Suppressor macrophage treated with lipopolysaccharide for 4 hours (primary cell): ENCODE measurements at regions not wholly inside any gene's neighbourhood (a gene's known extent, or its start where the extent isn't known, plus 50 kb on each side); places are given as distances from the start of the nearest gene placed in this dataset.

Experiments used
- DNase-seq: peaks from one replicate; pipeline ENCODE4 v3.0.0-alpha.2; 2020

GRCh38 chr15:69718916-69719315 lies 266.3 kb downstream of the RPLP1 start:
- DNase-seq, result peak; percentile 93

GRCh38 chr15:69719527-69720240 lies 267.1 kb downstream of the RPLP1 start:
- DNase-seq, result peak; percentile 89

GRCh38 chr15:69720536-69720935 lies 267.9 kb downstream of the RPLP1 start:
- DNase-seq, result no peak

GRCh38 chr15:69722924-69723323 lies 270.3 kb downstream of the RPLP1 start:
- DNase-seq, result no peak

- no peak for DNase-seq
Measured at GRCh38 chr15:69723404-69724096, 270.9 kb downstream of the RPLP1 start.

- no peak for DNase-seq
Measured at GRCh38 chr15:69724333-69724732, 271.7 kb downstream of the RPLP1 start.

- peak; percentile 39 for DNase-seq
Measured at GRCh38 chr15:69725275-69725674, 272.7 kb downstream of the RPLP1 start.

GRCh38 chr15:69725957-69726356 lies 273.3 kb downstream of the RPLP1 start:
- DNase-seq, result peak; percentile 92

- DNase-seq, result peak; percentile 36
Measured at GRCh38 chr15:69727121-69727924, 274.7 kb downstream of the RPLP1 start.

GRCh38 chr15:69729167-69729748 lies 276.6 kb downstream of the RPLP1 start:
- peak; percentile 61 for DNase-seq

- peak; percentile 21 for DNase-seq
Measured at GRCh38 chr15:69730281-69731080, 277.9 kb downstream of the RPLP1 start.

GRCh38 chr15:69731081-69731330 lies 278.4 kb downstream of the RPLP1 start:
- peak; percentile 63 for DNase-seq

GRCh38 chr15:69731581-69731980 lies 279.0 kb downstream of the RPLP1 start:
- DNase-seq, result no peak

GRCh38 chr15:69732133-69732532 lies 279.5 kb downstream of the RPLP1 start:
- no peak for DNase-seq

GRCh38 chr15:69734699-69735098 lies 282.1 kb downstream of the RPLP1 start:
- no peak for DNase-seq

- peak; percentile 42 for DNase-seq
Measured at GRCh38 chr15:69735121-69735520, 282.5 kb downstream of the RPLP1 start.

GRCh38 chr15:69736161-69736560 lies 283.5 kb downstream of the RPLP1 start:
- no peak for DNase-seq

- no peak for DNase-seq
Measured at GRCh38 chr15:69737916-69738315, 285.3 kb downstream of the RPLP1 start.

- no peak for DNase-seq
Measured at GRCh38 chr15:69740684-69741083, 288.1 kb downstream of the RPLP1 start.

GRCh38 chr15:69742361-69742760 lies 289.7 kb downstream of the RPLP1 start:
- no peak for DNase-seq

- DNase-seq, result no peak
Measured at GRCh38 chr15:69743091-69743490, 290.5 kb downstream of the RPLP1 start.

- no peak for DNase-seq
Measured at GRCh38 chr15:69744391-69745162, 292.0 kb downstream of the RPLP1 start.
